OCI-M2 (cell line): ENCODE measurements at regions not wholly inside any gene's neighbourhood (a gene's known extent, or its start where the extent isn't known, plus 50 kb on each side); places are given as distances from the start of the nearest gene placed in this dataset.

Experiments
- DNase-seq: peaks from one replicate; lab custom pipeline; 2025; ENCODE audit not compliant: unreplicated experiment; lab: John Stamatoyannopoulos, UW

DNA sequence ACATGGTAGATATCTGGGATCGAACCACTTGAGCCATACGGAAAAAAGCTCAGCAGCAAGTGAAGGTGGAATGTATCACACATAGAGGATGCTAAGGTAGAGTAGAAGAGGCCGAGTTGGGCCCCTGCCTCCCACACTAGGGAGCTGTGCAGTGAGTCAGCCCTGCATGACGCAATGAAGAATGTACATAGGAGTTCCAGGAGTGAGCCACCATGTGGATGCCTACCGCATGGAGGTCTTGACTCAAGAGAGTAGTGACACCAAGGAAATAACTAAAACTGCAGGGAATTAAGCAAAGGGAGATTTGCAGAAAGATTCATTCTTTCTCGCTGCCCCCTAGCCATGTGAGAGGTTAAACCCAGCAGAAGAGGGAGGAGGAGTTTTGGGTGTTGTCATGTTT lies 389.6 kb upstream of the IGFBP7 start:
- no peak for DNase-seq

DNA sequence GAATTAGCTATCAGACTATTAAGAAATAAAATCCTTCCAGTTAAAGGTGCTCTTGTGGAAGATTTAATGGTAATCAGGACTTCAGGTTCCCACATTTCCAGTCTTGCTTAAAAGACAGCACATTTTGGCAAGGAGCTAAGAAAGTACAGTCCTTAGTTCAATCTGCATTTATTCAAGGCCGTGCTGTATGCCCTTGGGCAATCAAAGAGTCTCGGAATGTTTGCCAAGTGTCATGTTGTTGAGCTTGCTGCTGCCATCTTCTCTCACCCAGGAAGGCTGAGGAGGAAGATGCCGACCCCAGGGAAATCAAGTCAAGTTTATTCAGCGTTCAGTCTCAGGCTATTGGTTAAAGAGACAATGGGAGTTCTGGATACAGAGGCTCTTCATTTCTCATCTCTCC lies 388.1 kb upstream of the IGFBP7 start:
- no peak for DNase-seq

DNA sequence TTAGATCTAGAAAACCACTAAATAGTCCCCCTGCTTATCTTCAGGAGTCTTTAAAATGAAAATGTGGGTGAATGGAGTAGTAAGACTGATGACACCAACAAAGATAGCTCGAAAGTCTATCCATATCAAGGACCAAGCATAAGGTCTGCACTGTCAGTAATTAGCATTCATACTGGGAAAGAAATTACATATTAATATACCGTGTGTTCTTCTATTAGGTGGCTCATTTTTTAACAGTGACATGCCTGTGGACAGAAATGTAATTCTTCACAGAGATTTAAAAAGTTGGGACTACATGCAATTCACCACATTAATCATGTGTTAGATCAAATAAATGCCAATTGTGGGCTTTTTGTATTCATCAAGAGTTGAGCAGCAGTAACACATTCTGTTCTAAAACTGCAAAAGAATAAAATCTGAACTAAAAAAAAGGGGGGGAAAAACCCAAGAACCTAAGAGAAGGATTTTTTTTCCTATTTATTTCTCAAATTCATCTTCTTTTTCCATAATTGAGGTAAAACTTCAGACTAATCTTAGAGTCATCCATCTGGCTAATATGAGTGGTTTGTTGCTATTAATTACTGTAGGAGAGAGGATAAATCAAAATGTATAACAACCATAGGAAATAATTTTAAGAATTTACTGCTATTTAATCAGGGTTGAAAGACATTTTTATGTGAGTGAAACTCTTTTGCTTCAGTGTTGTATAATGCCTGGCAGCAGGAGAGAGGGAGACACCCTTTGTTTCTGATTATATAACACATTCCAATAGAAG lies 386.7 kb upstream of the IGFBP7 start:
- no peak for DNase-seq

GRCh38 chr4:57494821-57495220 lies 384.6 kb upstream of the IGFBP7 start:
- no peak for DNase-seq

- no peak for DNase-seq
These were observed 382.2 kb upstream of the IGFBP7 start for GRCh38 chr4:57492251-57492878.

GRCh38 chr4:57491388-57491787 lies 381.2 kb upstream of the IGFBP7 start:
- no peak for DNase-seq

DNA sequence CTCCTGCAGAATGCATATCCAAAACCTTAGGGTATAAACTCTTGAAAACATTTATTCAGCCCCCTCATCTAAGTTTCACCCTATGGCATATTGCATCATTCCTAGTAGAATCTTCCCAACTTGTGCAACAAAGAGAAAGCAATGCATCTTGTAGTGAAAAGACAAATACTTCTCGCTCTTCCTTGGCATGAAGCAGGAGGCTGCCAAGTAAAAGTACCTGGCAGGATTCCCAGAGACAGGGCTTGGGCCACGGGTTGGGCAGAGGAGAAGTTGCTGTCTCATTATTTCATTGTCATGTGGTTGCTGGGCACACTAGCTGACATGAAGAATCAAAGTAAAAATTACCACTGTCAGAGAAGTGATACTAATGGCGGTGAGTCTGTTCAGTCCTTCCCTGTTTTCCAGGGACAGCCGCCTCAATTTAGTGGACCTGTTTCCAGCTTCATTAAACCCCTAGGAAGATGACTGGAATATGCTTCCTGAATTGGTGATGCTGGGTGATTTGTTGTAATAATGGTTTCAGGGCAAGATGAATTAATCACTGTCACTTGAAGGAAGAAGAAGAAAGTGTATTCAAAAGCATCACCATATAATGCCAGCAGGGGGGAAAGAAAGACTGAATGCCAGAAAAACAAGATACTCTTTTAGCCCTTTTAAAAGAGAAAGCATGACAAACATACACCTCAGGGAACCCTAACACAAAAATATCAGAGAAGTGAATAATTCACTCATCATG lies 380.5 kb upstream of the IGFBP7 start:
- DNase-seq, result no peak

DNA sequence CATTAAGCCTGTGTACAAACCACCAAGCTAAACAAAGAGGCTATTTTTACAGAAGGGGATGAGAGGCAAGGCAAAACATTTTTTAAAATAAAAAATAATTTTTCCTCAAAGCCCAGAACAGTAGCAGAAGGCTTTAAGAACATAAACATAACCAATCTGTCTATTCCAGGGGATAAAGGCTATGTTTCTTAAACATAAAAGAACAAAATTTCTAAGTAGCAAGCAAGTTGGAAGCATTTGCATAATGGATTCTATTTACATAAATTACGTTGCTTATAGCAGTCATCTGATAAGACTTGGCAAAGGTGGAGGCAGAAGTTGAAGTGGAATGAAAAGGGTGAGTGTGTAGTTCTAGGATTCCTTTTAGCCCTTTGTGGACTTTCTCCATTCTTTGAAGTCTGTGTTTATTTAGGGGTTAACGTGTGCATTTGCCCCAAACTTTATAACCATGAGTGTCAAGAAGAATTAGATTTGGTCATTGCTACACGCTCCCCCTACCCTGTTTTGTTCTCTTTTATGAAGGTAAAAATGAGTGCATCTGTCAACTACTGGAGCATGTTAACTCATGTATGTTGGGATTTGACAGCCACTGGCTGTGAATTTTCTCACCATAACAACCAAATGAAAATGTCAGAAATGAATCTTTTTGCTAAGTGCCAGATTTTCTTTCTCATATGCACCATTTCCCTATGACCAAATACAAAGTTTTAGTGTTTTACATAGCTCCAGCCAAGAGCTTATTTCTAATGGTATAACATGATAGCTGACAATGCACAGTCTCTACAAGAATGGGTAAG lies 378.4 kb upstream of the IGFBP7 start:
- no peak for DNase-seq

DNA sequence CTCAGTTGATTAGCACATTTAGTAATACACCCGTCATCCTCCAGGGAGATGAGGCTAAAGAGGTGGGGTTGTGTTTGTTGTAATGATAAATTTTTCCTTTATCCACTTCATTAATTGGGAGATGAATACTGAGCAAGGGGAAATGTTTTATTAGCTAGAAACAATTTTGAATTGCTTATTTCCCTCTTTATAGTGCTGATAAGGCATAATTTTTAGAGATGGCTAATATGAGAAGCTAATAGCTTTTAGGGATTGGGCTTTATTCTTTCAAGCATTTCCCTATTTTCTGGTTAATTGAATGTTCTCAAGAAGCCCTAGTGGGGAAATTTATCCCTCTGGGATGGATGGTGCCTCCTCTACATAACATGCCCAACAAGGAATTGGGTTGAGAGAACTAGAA lies 365.2 kb upstream of the IGFBP7 start:
- no peak for DNase-seq

DNA sequence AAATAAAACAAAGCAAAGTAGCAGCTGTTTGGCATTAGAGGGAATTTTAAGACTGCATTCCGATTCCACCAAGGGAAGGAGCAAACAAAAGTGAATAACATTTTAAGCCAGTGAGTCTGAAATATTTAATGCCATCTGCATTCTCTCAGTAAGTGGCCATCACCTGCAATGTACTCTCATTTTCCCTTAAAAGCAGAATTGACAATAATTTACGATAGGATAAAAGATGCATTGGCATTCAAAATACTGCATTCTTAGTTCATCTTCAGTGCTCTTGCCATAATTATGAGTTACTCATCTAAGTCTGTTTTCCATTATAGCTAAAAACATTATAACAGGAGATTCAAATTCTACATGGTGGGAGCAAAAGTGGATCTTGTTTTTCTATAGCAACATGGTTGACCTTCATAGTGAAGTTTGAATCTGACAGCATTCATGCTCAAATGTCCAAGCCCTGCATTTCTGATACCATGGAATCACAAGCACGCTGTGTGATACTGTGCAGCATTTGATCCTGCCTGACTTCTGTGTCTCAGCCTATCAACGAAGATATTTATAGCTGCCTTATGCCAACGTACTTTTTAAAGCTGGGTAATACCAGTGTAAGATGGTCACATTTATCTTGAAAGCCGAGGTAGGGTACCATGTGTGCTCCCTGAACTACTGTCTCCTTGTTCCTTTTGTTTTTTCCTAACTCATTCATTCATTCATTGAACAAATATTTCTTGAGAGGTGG lies 355.3 kb upstream of the IGFBP7 start:
- no peak for DNase-seq

DNA sequence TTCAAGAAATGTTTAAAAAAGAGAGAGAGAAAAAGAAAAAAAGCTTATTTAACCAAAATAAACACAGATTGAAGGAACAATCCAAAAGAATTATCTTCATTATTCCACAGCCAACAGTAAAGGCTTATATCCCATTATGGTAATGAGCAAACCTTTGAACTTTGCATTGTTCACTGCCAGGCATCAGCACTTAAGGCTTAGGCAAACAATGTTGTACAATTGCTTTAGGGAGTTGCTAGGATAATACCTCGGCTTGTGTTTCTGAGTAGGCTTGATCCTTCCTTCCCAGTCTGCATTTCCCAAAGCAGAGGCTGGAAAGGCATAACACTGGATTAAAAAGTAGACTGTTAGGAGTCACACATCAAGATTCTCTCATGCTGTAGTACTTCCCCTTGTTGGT lies 352.7 kb upstream of the IGFBP7 start:
- DNase-seq, result no peak

DNA sequence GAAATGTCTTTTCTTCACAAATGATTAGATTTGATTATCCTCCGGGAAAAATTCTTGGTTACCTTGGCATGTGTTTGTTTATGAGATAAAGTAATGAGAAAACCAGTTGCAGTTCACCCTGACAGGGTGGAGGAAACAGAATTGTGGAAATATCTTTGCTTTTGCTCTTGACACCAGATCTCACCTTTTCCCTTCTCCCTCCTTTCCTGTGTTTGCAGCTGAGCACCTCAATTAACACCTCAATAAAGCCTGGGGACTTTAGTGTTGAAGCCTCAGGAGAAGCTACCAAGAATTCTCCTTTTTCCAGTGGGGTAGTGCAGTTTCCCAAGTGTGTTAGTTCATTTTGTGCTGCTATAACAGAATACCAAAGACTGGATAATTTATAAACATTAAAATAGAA lies 350.8 kb upstream of the IGFBP7 start:
- no peak for DNase-seq

GRCh38 chr4:57448901-57449300 lies 338.7 kb upstream of the IGFBP7 start:
- DNase-seq, result no peak

GRCh38 chr4:57448452-57448851 lies 338.3 kb upstream of the IGFBP7 start:
- DNase-seq, result no peak

GRCh38 chr4:57446266-57446665 lies 336.1 kb upstream of the IGFBP7 start:
- no peak for DNase-seq

- no peak for DNase-seq
These were observed 335.5 kb upstream of the IGFBP7 start for GRCh38 chr4:57445686-57446085.

GRCh38 chr4:57444671-57445070 lies 334.5 kb upstream of the IGFBP7 start:
- DNase-seq, result no peak

- no peak for DNase-seq
These were observed 333.6 kb upstream of the IGFBP7 start for GRCh38 chr4:57443787-57444186.

DNA sequence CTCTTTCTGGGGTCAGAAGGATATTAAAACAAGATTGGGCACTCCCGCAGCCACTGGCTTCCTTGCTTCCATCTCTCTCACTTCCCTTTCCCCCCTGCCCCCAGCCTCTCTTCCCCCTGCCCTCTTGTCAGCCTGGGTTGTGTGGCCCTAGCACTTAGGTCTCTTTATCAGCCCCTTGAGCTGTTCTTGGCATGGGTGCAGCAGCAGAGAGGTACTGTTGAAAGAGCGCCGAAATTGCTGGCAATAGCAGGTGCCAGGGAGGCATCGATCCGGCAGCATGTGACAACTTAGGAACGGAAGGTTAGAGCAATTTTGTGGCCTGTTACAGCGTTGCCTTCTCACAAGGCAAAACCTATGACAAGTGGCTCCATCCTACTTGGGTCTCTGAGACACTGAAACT lies 333.1 kb upstream of the IGFBP7 start:
- no peak for DNase-seq

GRCh38 chr4:57442831-57443291 lies 332.7 kb upstream of the IGFBP7 start:
- DNase-seq, result no peak

DNA sequence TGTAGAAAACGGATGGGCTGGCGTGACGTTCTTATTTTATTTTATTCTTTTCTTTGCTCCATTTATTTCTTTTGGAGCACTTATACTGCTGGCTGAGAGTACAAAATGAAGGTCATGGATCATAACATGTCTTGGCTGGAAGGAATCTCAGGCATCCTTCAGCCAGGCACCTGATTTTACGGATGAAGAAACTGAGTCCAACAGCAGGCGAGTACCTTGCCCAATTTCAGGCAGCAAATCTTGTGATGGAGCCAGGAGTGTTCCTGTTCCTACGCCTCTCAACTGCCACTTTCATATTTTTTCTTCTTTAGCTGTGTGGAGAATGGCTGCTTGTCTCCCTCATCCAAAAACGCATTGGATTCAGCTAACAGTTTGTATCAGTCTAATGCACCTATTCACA lies 332.1 kb upstream of the IGFBP7 start:
- no peak for DNase-seq
